Activated naive CD4-positive, alpha-beta T cell treated with anti-CD3 and anti-CD28 coated beads, Interleukin-2, amount 10 ng/mL, durations not matched to agents 7 days and 5 days (primary cell): ENCODE measurements at regions not wholly inside any gene's neighbourhood (a gene's known extent, or its start where the extent isn't known, plus 50 kb on each side); places are given as distances from the start of the nearest gene placed in this dataset.

ENCODE experiments used
- CTCF ChIA-PET: fragments of 350-600 bp; sonication (Branson Sonifier 250); formaldehyde crosslinking; loops from one replicate; lab custom pipeline; 2021; ENCODE audit warnings: antibody characterized with exemption; lab: Charles Lee
- DNase-seq: peaks from one replicate; pipeline ENCODE4 v3.0.0-alpha.2; 2020
- H3K27ac Mint-ChIP-seq: one replicate; pipeline ENCODE4 v1.8.0; 2021; ENCODE audit warnings: mild to moderate bottlenecking, moderate library complexity, mixed read lengths
- H3K27me3 Mint-ChIP-seq: one replicate; pipeline ENCODE4 v1.8.0; 2021; ENCODE audit warnings: mild to moderate bottlenecking, mixed read lengths
- H3K36me3 Mint-ChIP-seq: one replicate; pipeline ENCODE4 v1.8.0; 2021; ENCODE audit warnings: mixed read lengths
- H3K4me1 Mint-ChIP-seq: one replicate; pipeline ENCODE4 v1.8.0; 2021; ENCODE audit warnings: mixed read lengths
- H3K4me3 Mint-ChIP-seq: one replicate; pipeline ENCODE4 v1.8.0; 2021; ENCODE audit warnings: mild to moderate bottlenecking, moderate library complexity, mixed read lengths
- H3K9me3 Mint-ChIP-seq: one replicate; pipeline ENCODE4 v1.8.0; 2021; ENCODE audit warnings: mixed read lengths

DNA sequence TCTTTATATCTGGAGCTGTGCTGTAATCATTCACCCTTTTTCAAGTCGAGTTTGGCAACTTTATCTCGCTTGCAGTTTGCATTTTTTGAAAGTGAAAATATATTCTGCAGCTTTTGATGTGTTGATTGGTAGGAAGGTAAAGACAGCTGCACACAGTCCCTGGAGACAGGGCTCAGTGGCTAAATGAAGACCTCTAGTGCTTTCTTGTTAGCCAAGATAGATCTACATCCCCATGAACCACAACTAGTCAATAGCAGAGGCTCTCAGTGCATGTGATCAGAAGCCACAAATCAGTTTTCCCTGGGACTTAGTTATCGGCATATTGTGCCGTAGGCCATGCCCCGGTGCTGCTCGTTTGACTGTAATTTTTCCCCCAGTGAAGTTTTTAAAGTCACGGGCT lies 587.7 kb upstream of the PITX2 start:
- no peaks in the 10 kb centered on the region for H3K27me3 Mint-ChIP-seq
- CTCF ChIA-PET, result no interaction called here
- H3K4me3 Mint-ChIP-seq, result no peak overlapping the region
- no peak for DNase-seq
- H3K9me3 Mint-ChIP-seq, result no peaks in the 10 kb centered on the region
- no peaks in the 10 kb centered on the region for H3K36me3 Mint-ChIP-seq
- H3K27ac Mint-ChIP-seq, result no peak overlapping the region
- H3K4me1 Mint-ChIP-seq, result no peaks in the 10 kb centered on the region

DNA sequence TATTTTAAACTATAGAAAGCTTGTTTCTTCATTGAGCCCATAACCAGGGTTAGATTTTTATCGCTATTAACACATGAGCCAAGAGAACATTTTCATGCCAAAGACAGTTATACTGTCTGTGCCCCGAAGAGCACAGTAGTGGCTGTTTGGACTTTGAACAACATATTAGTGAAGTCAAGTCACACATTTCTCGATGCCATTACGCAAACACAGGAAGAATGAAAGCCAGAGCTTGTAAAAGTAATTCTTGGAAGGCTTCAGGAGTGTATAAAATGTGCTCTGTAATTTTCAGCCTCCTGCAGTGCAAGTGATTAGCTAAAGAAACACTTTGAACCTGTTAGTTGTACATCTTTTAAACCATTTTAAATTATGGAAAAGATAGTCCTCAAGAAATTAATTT lies 590.7 kb upstream of the PITX2 start:
- CTCF ChIA-PET, result no interaction called here

GRCh38 chr4:111214371-111214770 lies 591.5 kb upstream of the PITX2 start:
- H3K27ac Mint-ChIP-seq, result no peak overlapping the region
- CTCF ChIA-PET, result no interaction called here
- H3K4me3 Mint-ChIP-seq, result no peak overlapping the region
- DNase-seq, result no peak
- H3K27me3 Mint-ChIP-seq, result no peaks in the 10 kb centered on the region
- H3K9me3 Mint-ChIP-seq, result no peaks in the 10 kb centered on the region
- H3K36me3 Mint-ChIP-seq, result no peaks in the 10 kb centered on the region
- no peaks in the 10 kb centered on the region for H3K4me1 Mint-ChIP-seq

More for the DNA sequence above, 590.7 kb upstream of the PITX2 start:
- Mint-ChIP-seq H3K36me3 (no peaks in the 10 kb centered on the region), H3K27me3 (no peaks in the 10 kb centered on the region), H3K4me3 (no peak overlapping the region), H3K27ac (no peak overlapping the region), H3K9me3 (no peaks in the 10 kb centered on the region), H3K4me1 (no peaks in the 10 kb centered on the region)
- no peak for DNase-seq

- Mint-ChIP-seq H3K4me1 (no peaks in the 10 kb centered on the region), H3K27ac (no peak overlapping the region), H3K4me3 (no peak overlapping the region), H3K9me3 (no peaks in the 10 kb centered on the region), H3K27me3 (no peaks in the 10 kb centered on the region), H3K36me3 (no peaks in the 10 kb centered on the region)
- no peak for DNase-seq
- CTCF ChIA-PET, result no interaction called here
Observed at GRCh38 chr4:111215755-111216154, 592.9 kb upstream of the PITX2 start.

GRCh38 chr4:111216791-111217190 lies 593.9 kb upstream of the PITX2 start:
- Mint-ChIP-seq H3K9me3 (no peaks in the 10 kb centered on the region), H3K4me3 (no peak overlapping the region), H3K36me3 (no peaks in the 10 kb centered on the region), H3K27me3 (no peaks in the 10 kb centered on the region), H3K4me1 (no peaks in the 10 kb centered on the region), H3K27ac (no peak overlapping the region)
- CTCF ChIA-PET, result no interaction called here
- no peak for DNase-seq

- Mint-ChIP-seq H3K4me1 (no peaks in the 10 kb centered on the region), H3K27me3 (no peaks in the 10 kb centered on the region), H3K27ac (no peak overlapping the region), H3K36me3 (no peaks in the 10 kb centered on the region), H3K9me3 (no peaks in the 10 kb centered on the region), H3K4me3 (no peak overlapping the region)
- DNase-seq, result no peak
- CTCF ChIA-PET, result no interaction called here
Observed at GRCh38 chr4:111221371-111221770, 598.5 kb upstream of the PITX2 start.

GRCh38 chr4:111228396-111228795 lies 605.5 kb upstream of the PITX2 start:
- no peaks in the 10 kb centered on the region for H3K36me3 Mint-ChIP-seq
- H3K4me3 Mint-ChIP-seq, result no peak overlapping the region
- DNase-seq, result no peak
- no peak overlapping the region for H3K27ac Mint-ChIP-seq
- H3K9me3 Mint-ChIP-seq, result peaks cover 2% of the 10 kb centered on the region
- H3K27me3 Mint-ChIP-seq, result no peaks in the 10 kb centered on the region
- CTCF ChIA-PET, result no interaction called here
- no peaks in the 10 kb centered on the region for H3K4me1 Mint-ChIP-seq

DNA sequence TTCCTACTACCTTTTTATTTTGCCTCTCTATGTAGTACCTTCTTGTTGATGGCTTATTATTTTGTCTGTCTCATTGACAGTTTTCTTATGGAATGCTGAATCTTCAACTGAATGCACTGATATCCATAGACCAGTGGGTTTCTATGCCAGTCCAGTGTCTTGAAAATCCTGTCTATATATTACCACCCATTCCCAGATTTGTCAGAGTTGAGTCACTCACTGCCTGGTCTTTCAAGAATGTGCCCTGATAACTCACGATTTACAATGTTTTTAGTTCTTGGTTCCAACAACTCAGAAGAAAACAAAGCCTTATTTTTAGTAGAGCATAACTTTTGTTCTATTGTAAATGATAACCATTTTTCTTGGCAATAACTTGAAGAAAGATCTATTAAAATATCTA lies 606.0 kb upstream of the PITX2 start:
- Mint-ChIP-seq H3K27ac (no peak overlapping the region), H3K9me3 (peaks cover 2% of the 10 kb centered on the region), H3K27me3 (no peaks in the 10 kb centered on the region), H3K4me3 (no peak overlapping the region), H3K4me1 (no peaks in the 10 kb centered on the region), H3K36me3 (no peaks in the 10 kb centered on the region)
- no peak for DNase-seq
- CTCF ChIA-PET, result no interaction called here

GRCh38 chr4:111230265-111230664 lies 607.4 kb upstream of the PITX2 start:
- DNase-seq, result no peak
- no peak overlapping the region for H3K27ac Mint-ChIP-seq
- no peak overlapping the region for H3K4me3 Mint-ChIP-seq
- H3K36me3 Mint-ChIP-seq, result no peaks in the 10 kb centered on the region
- H3K4me1 Mint-ChIP-seq, result no peaks in the 10 kb centered on the region
- peaks cover 2% of the 10 kb centered on the region for H3K9me3 Mint-ChIP-seq
- no peaks in the 10 kb centered on the region for H3K27me3 Mint-ChIP-seq
- CTCF ChIA-PET, result no interaction called here

DNA sequence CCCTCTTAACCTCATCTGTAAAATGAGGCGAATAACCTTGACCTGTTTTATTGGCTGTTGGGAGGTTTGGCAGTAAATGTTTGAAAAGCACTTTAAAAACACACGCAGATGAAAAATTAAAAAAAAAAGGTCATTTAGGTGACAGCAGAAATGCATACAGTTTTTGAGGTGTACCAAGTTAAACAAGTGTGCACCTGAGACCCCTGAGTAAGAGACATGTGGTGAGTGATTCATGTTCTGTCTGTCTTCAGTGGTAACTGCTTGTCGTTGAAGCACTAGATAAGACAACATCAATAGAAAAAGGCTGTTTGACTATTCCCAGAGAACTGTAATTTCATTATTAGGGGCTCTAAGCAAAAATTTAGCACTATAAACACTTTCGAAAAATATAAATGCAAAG lies 608.4 kb upstream of the PITX2 start:
- CTCF ChIA-PET, result no interaction called here
- no peak overlapping the region for H3K4me3 Mint-ChIP-seq

GRCh38 chr4:111234939-111235338 lies 612.1 kb upstream of the PITX2 start:
- no peaks in the 10 kb centered on the region for H3K27me3 Mint-ChIP-seq
- no peaks in the 10 kb centered on the region for H3K36me3 Mint-ChIP-seq
- peaks cover 2% of the 10 kb centered on the region for H3K9me3 Mint-ChIP-seq
- H3K4me1 Mint-ChIP-seq, result no peaks in the 10 kb centered on the region
- no peak overlapping the region for H3K27ac Mint-ChIP-seq
- no peak for DNase-seq
- CTCF ChIA-PET, result no interaction called here
- no peak overlapping the region for H3K4me3 Mint-ChIP-seq

More for the DNA sequence above, 608.4 kb upstream of the PITX2 start:
- DNase-seq, result no peak
- Mint-ChIP-seq H3K36me3 (no peaks in the 10 kb centered on the region), H3K27me3 (no peaks in the 10 kb centered on the region), H3K4me1 (no peaks in the 10 kb centered on the region), H3K27ac (no peak overlapping the region), H3K9me3 (peaks cover 2% of the 10 kb centered on the region)

DNA sequence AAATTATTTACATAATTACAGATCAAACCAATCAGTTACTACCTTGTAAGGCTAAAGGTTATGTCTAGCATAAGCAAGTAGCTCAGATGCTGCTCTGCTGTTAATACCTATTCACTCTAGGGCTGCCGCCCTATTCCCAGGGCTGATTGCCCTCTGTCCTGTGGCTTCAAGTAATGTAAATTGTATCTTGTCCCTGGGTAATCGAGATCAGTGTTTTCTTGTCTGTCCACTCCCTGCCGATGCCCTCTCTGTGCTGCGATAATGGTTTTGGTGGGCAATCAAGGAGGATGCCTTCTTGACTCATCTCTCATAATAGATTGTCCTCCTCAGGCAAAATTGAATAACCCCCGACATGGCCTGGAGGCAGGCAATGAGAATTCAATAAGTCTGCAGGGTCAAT lies 641.0 kb upstream of the PITX2 start:
- Mint-ChIP-seq H3K36me3 (no peaks in the 10 kb centered on the region), H3K4me3 (no peak overlapping the region), H3K27me3 (no peaks in the 10 kb centered on the region), H3K27ac (no peak overlapping the region), H3K9me3 (no peaks in the 10 kb centered on the region), H3K4me1 (no peaks in the 10 kb centered on the region)
- CTCF ChIA-PET, result no interaction called here
- DNase-seq, result no peak

- H3K4me3 Mint-ChIP-seq, result no peak overlapping the region
- no peaks in the 10 kb centered on the region for H3K4me1 Mint-ChIP-seq
- no peaks in the 10 kb centered on the region for H3K27me3 Mint-ChIP-seq
- H3K9me3 Mint-ChIP-seq, result no peaks in the 10 kb centered on the region
- H3K36me3 Mint-ChIP-seq, result no peaks in the 10 kb centered on the region
- CTCF ChIA-PET, result no interaction called here
- no peak overlapping the region for H3K27ac Mint-ChIP-seq
- DNase-seq, result no peak
Observed at GRCh38 chr4:111266937-111267336, 644.1 kb upstream of the PITX2 start.

DNA sequence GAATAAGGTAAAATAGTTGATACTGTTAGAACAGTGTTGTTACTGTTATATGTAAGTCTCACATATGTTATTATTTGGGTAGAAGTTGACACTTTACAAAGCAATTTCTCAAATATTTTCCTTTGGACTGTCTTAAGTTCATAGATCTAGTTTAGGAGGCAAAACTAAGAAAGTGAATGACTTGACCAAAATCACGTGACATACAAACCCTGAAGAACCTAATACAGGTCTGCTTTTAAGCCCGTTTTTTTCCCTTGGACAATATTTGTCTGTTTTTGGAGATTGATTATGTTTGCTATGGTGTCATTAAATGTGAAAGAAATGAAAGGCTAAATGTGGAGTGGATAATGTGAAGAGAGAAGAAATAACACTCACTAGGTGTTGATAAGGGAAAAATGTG lies 644.9 kb upstream of the PITX2 start:
- Mint-ChIP-seq H3K4me3 (no peak overlapping the region), H3K36me3 (no peaks in the 10 kb centered on the region), H3K9me3 (no peaks in the 10 kb centered on the region), H3K27me3 (no peaks in the 10 kb centered on the region), H3K27ac (no peak overlapping the region), H3K4me1 (no peaks in the 10 kb centered on the region)
- CTCF ChIA-PET, result no interaction called here
- DNase-seq, result no peak

DNA sequence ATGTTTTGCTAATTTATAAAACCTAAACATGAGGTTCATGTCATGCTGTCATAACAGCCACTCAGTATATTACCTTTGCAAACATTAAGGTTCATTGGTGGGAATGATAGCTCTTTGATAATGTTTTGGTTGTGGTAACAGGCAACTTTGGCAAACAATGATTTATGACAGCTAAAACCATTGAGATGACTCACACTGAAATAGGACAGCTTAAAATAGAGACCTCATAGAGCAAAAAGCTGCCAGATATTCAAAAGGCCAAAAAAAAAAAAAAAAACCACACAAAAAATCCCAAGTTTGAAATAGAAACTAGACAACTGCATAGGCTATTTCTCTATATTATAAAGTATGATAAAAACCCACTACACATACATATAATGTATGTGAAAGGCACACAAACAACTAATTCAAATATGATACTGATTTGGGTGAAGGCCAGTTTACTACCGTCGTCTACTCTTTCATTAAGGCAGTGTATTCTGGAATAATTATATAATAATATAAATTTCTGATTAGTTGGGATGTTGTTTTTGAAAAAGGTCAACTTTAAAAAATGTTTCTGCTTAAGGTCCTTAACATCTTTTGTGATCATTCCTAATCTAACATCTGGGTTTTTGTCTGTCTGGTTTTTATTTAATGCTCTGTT lies 646.0 kb upstream of the PITX2 start:
- CTCF ChIA-PET, result no interaction called here
- H3K27ac Mint-ChIP-seq, result no peak overlapping the region
- no peaks in the 10 kb centered on the region for H3K9me3 Mint-ChIP-seq
- no peak overlapping the region for H3K4me3 Mint-ChIP-seq
- no peak for DNase-seq
- H3K36me3 Mint-ChIP-seq, result no peaks in the 10 kb centered on the region
- no peaks in the 10 kb centered on the region for H3K27me3 Mint-ChIP-seq
- no peaks in the 10 kb centered on the region for H3K4me1 Mint-ChIP-seq

- CTCF ChIA-PET, result no interaction called here
- Mint-ChIP-seq H3K4me3 (no peak overlapping the region), H3K9me3 (no peaks in the 10 kb centered on the region), H3K36me3 (no peaks in the 10 kb centered on the region), H3K4me1 (no peaks in the 10 kb centered on the region), H3K27me3 (no peaks in the 10 kb centered on the region), H3K27ac (no peak overlapping the region)
- DNase-seq, result no peak
Observed at GRCh38 chr4:111269439-111269838, 646.6 kb upstream of the PITX2 start.
